GM12878 (cell line): ENCODE measurements at regions not wholly inside any gene's neighbourhood (a gene's known extent, or its start where the extent isn't known, plus 50 kb on each side); places are given as distances from the start of the nearest gene placed in this dataset.

Experiments
- ATAC-seq: fragments of 200-7000 bp; cut with Tn5 transposase; 3 replicates; pipeline ENCODE4 v1.9.1; 2020; ENCODE audit warnings: mild to moderate bottlenecking, moderate library complexity
- BruUV-seq: library from RNA; stranded (reverse); fragments of 400-500 nt; replicated peaks from 2 replicates; lab custom pipeline; 2021; lab: Mats Ljungman, UMichigan
- CTCF ChIA-PET: fragments of 300-600 bp; sonication (Branson Sonifier 250); formaldehyde crosslinking; extraction: SDS; loops from one replicate; lab custom pipeline; 2021; ENCODE audit warnings: inconsistent platforms; lab: Yijun Ruan, JAX
- POLR2A ChIA-PET: fragments of 350-600 bp; formaldehyde crosslinking; extraction: SDS; loops from one replicate; lab custom pipeline; 2021; ENCODE audit warnings: inconsistent platforms; lab: Charles Lee
- RAD21 ChIA-PET: fragments of 300-600 bp; sonication (Branson Sonifier 250); formaldehyde crosslinking; loops from one replicate; lab custom pipeline; 2023; ENCODE audit warnings: antibody characterized with exemption; ENCODE audit not compliant: unreplicated experiment; lab: Charles Lee
- SMC1A ChIA-PET: fragments of 300-600 bp; sonication (Branson Sonifier 250); formaldehyde crosslinking; loops from one replicate; lab custom pipeline; 2023; ENCODE audit not compliant: unreplicated experiment, uncharacterized antibody; lab: Charles Lee
- DNase-seq: peaks from one replicate; pipeline ENCODE4 v3.0.0-alpha.2; 2011; ENCODE audit warnings: low read depth, low spot score
- FAIRE-seq: peaks from 3 replicates; lab custom pipeline; 2011; peaks lifted over from hg19 to GRCh38; lab: Jason Lieb, UNC
- H2AFZ ChIP-seq: 2 replicates; pipeline ENCODE4 v1.6.0; 2011; ENCODE audit warnings: low read depth, low read length, control low read depth; ENCODE audit not compliant: control insufficient read depth
- H3K27ac ChIP-seq: 2 replicates; pipeline ENCODE4 v1.5.1; 2011; ENCODE audit warnings: control low read depth; ENCODE audit not compliant: control insufficient read depth, insufficient read depth
- H3K27me3 ChIP-seq, 2 experiments: replicated peaks in 1 of 2; 2 replicates each; pipeline versions ENCODE4 v1.6.0 to v1.6.1; 2011; ENCODE audit warnings: low read length in 1 of 2; ENCODE audit not compliant: control insufficient read depth in 2 of 2, insufficient read depth in 2 of 2
- H3K36me3 ChIP-seq, 2 experiments: 2 replicates each; pipeline ENCODE4 v1.5.1; 2011; ENCODE audit warnings: low read length in 1 of 2; ENCODE audit not compliant: control insufficient read depth in 2 of 2, insufficient read depth in 2 of 2
- H3K4me1 ChIP-seq: 2 replicates; pipeline ENCODE4 v1.6.1; 2011; ENCODE audit warnings: mild to moderate bottlenecking, low read length, moderate library complexity, mixed read lengths; ENCODE audit not compliant: control insufficient read depth, insufficient read depth
- H3K4me2 ChIP-seq: 2 replicates; pipeline ENCODE4 v1.6.0; 2011; ENCODE audit warnings: control low read depth; ENCODE audit not compliant: control insufficient read depth, insufficient read depth
- H3K4me3 ChIP-seq: fragments of 200-600 bp; sonication (generic); 2 replicates; pipeline ENCODE4 v1.5.1; 2016
- H3K79me2 ChIP-seq: 2 replicates; pipeline ENCODE4 v1.6.0; 2011; ENCODE audit warnings: low read length; ENCODE audit not compliant: control insufficient read depth, insufficient read depth
- H3K9ac ChIP-seq: 2 replicates; pipeline ENCODE4 v1.8.0; 2011; ENCODE audit warnings: low read length, control low read depth, mixed read lengths; ENCODE audit not compliant: control insufficient read depth, insufficient read depth
- H3K9me3 ChIP-seq: replicated peaks from 3 replicates; pipeline ENCODE4 v1.5.1; 2011; ENCODE audit warnings: mild to moderate bottlenecking, low read length; ENCODE audit not compliant: control insufficient read depth, insufficient read depth
- H4K20me1 ChIP-seq: 2 replicates; pipeline ENCODE4 v1.6.0; 2011; ENCODE audit not compliant: control insufficient read depth, insufficient read depth
- ASH2L ChIP-seq: fragments of 300-600, 200-600 bp; sonication (generic); IDR thresholded peaks from 2 replicates; pipeline ENCODE4 v1.6.1; 2017; ENCODE audit warnings: low read depth, mild to moderate bottlenecking, borderline replicate concordance
- CBFB ChIP-seq: IDR thresholded peaks from 2 replicates; pipeline ENCODE4 v1.6.1; 2016; ENCODE audit warnings: antibody characterized with exemption, low read depth
- CHD4 ChIP-seq: fragments of 200-600 bp; sonication (generic); IDR thresholded peaks from 2 replicates; pipeline ENCODE4 v1.6.1; 2016; ENCODE audit warnings: mild to moderate bottlenecking
- NBN ChIP-seq: fragments of 450-650 bp; IDR thresholded peaks from 2 replicates; pipeline ENCODE4 v1.6.1; 2016
- NR2C1 ChIP-seq: fragments of 450-650 bp; IDR thresholded peaks from 2 replicates; pipeline ENCODE4 v1.6.1; 2017; ENCODE audit warnings: antibody characterized with exemption, mild to moderate bottlenecking, moderate library complexity
- RB1 ChIP-seq: fragments of 450-650 bp; formaldehyde crosslinking; IDR thresholded peaks from 2 replicates; pipeline ENCODE4 v1.6.1; 2017; ENCODE audit warnings: mild to moderate bottlenecking, borderline replicate concordance
- TCF3 ChIP-seq: IDR thresholded peaks from 2 replicates; pipeline ENCODE4 v1.6.1; 2012; ENCODE audit warnings: low read depth, mild to moderate bottlenecking, low read length, borderline replicate concordance; ENCODE audit not compliant: insufficient read depth
- YBX1 ChIP-seq: fragments of 450-650 bp; IDR thresholded peaks from 2 replicates; pipeline ENCODE4 v1.6.1; 2016; ENCODE audit warnings: antibody characterized with exemption
- YY1 ChIP-seq: IDR thresholded peaks from 2 replicates; pipeline ENCODE4 v1.6.1; 2011; ENCODE audit warnings: low read depth, mild to moderate bottlenecking, low read length
- ZNF24 ChIP-seq: fragments of 450-650 bp; IDR thresholded peaks from 2 replicates; pipeline ENCODE4 v1.6.1; 2017; ENCODE audit warnings: antibody characterized with exemption, mild to moderate bottlenecking
- ZNF384 ChIP-seq: IDR thresholded peaks from 2 replicates; pipeline ENCODE4 v1.6.1; 2012; ENCODE audit warnings: low read depth, mild to moderate bottlenecking, low read length, improper control_type of control experiment, borderline replicate concordance
- WGBS: methylation state at CpG from one replicate; pipeline ENCODE4 v1.1.6; 2016; ENCODE audit warnings: low lambda C conversion rate; ENCODE audit not compliant: insufficient replicate concordance, insufficient coverage; ENCODE audit errors: missing lambda C conversion rate; 5-methylcytosine and 5-hydroxymethylcytosine counted together
- in situ Hi-C: fragments of 300-500 bp; cut with MboI; formaldehyde crosslinking; loops from 9 replicates; pipeline ENCODE4 v1.14.3; 2018; ENCODE audit warnings: mixed read lengths
- intact Hi-C: fragments of 100-400 bp; cut with micrococcal nuclease; formaldehyde crosslinking; loops from one replicate; pipeline ENCODE4 v1.14.2; 2022; ENCODE audit not compliant: unreplicated experiment
- TF ChIP-seq, protein P1 (sequence below): fragments of 450-650 bp; IDR thresholded peaks from 2 replicates; pipeline ENCODE4 v1.6.1; 2016; ENCODE audit warnings: mild to moderate bottlenecking
- TF ChIP-seq, protein P2 (sequence below): IDR thresholded peaks from 2 replicates; pipeline ENCODE4 v1.6.1; 2012; ENCODE audit warnings: low read depth, low read length, improper control_type of control experiment
- TF ChIP-seq, protein P3 (sequence below), 3 experiments: IDR thresholded peaks in 2 of 3; conservative IDR thresholded peaks in 1 of 3; 2 replicates each; pipeline ENCODE4 v1.5.1; 2011; ENCODE audit warnings: low read depth in 3 of 3, low read length in 3 of 3, mild to moderate bottlenecking in 3 of 3, control low read depth in 2 of 3, moderate library complexity in 2 of 3, inconsistent platforms in 1 of 3, mixed read lengths in 1 of 3; ENCODE audit not compliant: control insufficient read depth in 2 of 3, insufficient read depth in 1 of 3; ENCODE audit errors: extremely low read depth in 1 of 3
- TF ChIP-seq, protein P4 (sequence below): fragments of 150-350 bp; IDR thresholded peaks from 2 replicates; pipeline ENCODE4 v1.6.1; 2016; ENCODE audit warnings: low read depth, low read length

- no peaks in the 10 kb centered on the region for H3K9me3 ChIP-seq
- CTCF ChIA-PET: no interaction called here
- no peak overlapping the region for H2AFZ ChIP-seq
- H3K4me3 ChIP-seq: no peak overlapping the region
- no TSS peak for BruUV-seq
- no peaks in the 10 kb centered on the region for H3K79me2 ChIP-seq
- H3K4me2 ChIP-seq: no peak overlapping the region
- DNase-seq (no peak), ATAC-seq (no peak), FAIRE-seq (no peak)
- WGBS: 20% methylated on average over 12 of the region's 13 CpGs
- no peaks in the 10 kb centered on the region for H4K20me1 ChIP-seq
- RAD21 ChIA-PET: no interaction called here
- H3K36me3 ChIP-seq: no peaks in the 10 kb centered on the region
- in situ Hi-C loops: no loop called here
- no peaks in the 10 kb centered on the region for H3K27me3 ChIP-seq
- intact Hi-C loops: no loop called here
- SMC1A ChIA-PET: interaction anchor here (0.6 kb wide), 1 partner anchor 18 kb away, joined by 3 read pairs; no protein-coding TSS in a partner anchor
- H3K27ac ChIP-seq: no peak overlapping the region
- POLR2A ChIA-PET: no interaction called here
- H3K4me1 ChIP-seq: no peaks in the 10 kb centered on the region
- H3K9ac ChIP-seq: no peak overlapping the region
- TF ChIP-seq ZNF24: no peak
- TF ChIP-seq YY1: no peak
- no peak for TF ChIP-seq NBN
- TF ChIP-seq, protein P1, sequence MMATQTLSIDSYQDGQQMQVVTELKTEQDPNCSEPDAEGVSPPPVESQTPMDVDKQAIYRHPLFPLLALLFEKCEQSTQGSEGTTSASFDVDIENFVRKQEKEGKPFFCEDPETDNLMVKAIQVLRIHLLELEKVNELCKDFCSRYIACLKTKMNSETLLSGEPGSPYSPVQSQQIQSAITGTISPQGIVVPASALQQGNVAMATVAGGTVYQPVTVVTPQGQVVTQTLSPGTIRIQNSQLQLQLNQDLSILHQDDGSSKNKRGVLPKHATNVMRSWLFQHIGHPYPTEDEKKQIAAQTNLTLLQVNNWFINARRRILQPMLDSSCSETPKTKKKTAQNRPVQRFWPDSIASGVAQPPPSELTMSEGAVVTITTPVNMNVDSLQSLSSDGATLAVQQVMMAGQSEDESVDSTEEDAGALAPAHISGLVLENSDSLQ: no peak
- TF ChIP-seq TCF3: no peak
- TF ChIP-seq, protein P2, sequence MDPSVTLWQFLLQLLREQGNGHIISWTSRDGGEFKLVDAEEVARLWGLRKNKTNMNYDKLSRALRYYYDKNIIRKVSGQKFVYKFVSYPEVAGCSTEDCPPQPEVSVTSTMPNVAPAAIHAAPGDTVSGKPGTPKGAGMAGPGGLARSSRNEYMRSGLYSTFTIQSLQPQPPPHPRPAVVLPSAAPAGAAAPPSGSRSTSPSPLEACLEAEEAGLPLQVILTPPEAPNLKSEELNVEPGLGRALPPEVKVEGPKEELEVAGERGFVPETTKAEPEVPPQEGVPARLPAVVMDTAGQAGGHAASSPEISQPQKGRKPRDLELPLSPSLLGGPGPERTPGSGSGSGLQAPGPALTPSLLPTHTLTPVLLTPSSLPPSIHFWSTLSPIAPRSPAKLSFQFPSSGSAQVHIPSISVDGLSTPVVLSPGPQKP: no peak
- TF ChIP-seq ZNF384: no peak
- TF ChIP-seq, protein P3, sequence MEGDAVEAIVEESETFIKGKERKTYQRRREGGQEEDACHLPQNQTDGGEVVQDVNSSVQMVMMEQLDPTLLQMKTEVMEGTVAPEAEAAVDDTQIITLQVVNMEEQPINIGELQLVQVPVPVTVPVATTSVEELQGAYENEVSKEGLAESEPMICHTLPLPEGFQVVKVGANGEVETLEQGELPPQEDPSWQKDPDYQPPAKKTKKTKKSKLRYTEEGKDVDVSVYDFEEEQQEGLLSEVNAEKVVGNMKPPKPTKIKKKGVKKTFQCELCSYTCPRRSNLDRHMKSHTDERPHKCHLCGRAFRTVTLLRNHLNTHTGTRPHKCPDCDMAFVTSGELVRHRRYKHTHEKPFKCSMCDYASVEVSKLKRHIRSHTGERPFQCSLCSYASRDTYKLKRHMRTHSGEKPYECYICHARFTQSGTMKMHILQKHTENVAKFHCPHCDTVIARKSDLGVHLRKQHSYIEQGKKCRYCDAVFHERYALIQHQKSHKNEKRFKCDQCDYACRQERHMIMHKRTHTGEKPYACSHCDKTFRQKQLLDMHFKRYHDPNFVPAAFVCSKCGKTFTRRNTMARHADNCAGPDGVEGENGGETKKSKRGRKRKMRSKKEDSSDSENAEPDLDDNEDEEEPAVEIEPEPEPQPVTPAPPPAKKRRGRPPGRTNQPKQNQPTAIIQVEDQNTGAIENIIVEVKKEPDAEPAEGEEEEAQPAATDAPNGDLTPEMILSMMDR (IDR thresholded peaks at IDR 0.05 in 2 of 3, conservative IDR thresholded peaks at IDR 0.05 in 1 of 3; ENCODE audit: control insufficient read depth in 2 of 3, extremely low read depth in 1 of 3, insufficient read depth in 1 of 3, low read depth in 3 of 3, low read length in 3 of 3): no peak
- TF ChIP-seq NR2C1: no peak
- no peak for TF ChIP-seq ASH2L
- TF ChIP-seq, protein P4, sequence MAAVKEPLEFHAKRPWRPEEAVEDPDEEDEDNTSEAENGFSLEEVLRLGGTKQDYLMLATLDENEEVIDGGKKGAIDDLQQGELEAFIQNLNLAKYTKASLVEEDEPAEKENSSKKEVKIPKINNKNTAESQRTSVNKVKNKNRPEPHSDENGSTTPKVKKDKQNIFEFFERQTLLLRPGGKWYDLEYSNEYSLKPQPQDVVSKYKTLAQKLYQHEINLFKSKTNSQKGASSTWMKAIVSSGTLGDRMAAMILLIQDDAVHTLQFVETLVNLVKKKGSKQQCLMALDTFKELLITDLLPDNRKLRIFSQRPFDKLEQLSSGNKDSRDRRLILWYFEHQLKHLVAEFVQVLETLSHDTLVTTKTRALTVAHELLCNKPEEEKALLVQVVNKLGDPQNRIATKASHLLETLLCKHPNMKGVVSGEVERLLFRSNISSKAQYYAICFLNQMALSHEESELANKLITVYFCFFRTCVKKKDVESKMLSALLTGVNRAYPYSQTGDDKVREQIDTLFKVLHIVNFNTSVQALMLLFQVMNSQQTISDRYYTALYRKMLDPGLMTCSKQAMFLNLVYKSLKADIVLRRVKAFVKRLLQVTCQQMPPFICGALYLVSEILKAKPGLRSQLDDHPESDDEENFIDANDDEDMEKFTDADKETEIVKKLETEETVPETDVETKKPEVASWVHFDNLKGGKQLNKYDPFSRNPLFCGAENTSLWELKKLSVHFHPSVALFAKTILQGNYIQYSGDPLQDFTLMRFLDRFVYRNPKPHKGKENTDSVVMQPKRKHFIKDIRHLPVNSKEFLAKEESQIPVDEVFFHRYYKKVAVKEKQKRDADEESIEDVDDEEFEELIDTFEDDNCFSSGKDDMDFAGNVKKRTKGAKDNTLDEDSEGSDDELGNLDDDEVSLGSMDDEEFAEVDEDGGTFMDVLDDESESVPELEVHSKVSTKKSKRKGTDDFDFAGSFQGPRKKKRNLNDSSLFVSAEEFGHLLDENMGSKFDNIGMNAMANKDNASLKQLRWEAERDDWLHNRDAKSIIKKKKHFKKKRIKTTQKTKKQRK: no peak
- no peak for TF ChIP-seq YBX1
- no peak for TF ChIP-seq RB1
- no peak for TF ChIP-seq CHD4
- no peak for TF ChIP-seq CBFB
These were observed 505.7 kb upstream of the KLHL29 start for GRCh38 chr2:22879009-22879863.
